ENCODE measurements at regions not wholly inside any gene's neighbourhood (a gene's known extent, or its start where the extent isn't known, plus 50 kb on each side); places are given as distances from the start of the nearest gene placed in this dataset.

GRCh38 chr3:25281732-25282126 lies 146.3 kb upstream of the RARB start:
- TF ChIP-seq CTCF (IDR thresholded peaks at IDR 0.05) (no peak), POLR2A (IDR thresholded peaks at IDR 0.05) (no peak)
